ENCODE measurements at regions not wholly inside any gene's neighbourhood (a gene's known extent, or its start where the extent isn't known, plus 50 kb on each side); places are given as distances from the start of the nearest gene placed in this dataset.

GRCh38 chr11:111444040-111444439 lies 65.0 kb upstream of the POU2AF1 start:
- DNase-seq, result no peak

- no peak for DNase-seq
Measured at GRCh38 chr11:111443640-111444039, 64.6 kb upstream of the POU2AF1 start.

- DNase-seq, result no peak
Measured at GRCh38 chr11:111443032-111443431, 64.0 kb upstream of the POU2AF1 start.

GRCh38 chr11:111441443-111441842 lies 62.4 kb upstream of the POU2AF1 start:
- DNase-seq, result no peak

- no peak for DNase-seq
Measured at GRCh38 chr11:111440416-111441205, 61.5 kb upstream of the POU2AF1 start.

GRCh38 chr11:111439901-111440300 lies 60.8 kb upstream of the POU2AF1 start:
- DNase-seq, result no peak

- no peak for DNase-seq
Measured at GRCh38 chr11:111438846-111439520, 59.9 kb upstream of the POU2AF1 start.

- DNase-seq, result no peak
Measured at GRCh38 chr11:111438168-111438567, 59.1 kb upstream of the POU2AF1 start.

- DNase-seq, result no peak
Measured at GRCh38 chr11:111435046-111435698, 56.1 kb upstream of the POU2AF1 start.

- peak; percentile 54 to 58 for DNase-seq
Measured at GRCh38 chr11:111429066-111429506, 50.0 kb upstream of the POU2AF1 start.
